ENCODE measurements at regions not wholly inside any gene's neighbourhood (a gene's known extent, or its start where the extent isn't known, plus 50 kb on each side); places are given as distances from the start of the nearest gene placed in this dataset.
"Not testable (repeated sequence)": the region's sequence is repeated elsewhere in the genome, so short reads cannot be mapped to it uniquely, and the experiment has no call there.

DNA sequence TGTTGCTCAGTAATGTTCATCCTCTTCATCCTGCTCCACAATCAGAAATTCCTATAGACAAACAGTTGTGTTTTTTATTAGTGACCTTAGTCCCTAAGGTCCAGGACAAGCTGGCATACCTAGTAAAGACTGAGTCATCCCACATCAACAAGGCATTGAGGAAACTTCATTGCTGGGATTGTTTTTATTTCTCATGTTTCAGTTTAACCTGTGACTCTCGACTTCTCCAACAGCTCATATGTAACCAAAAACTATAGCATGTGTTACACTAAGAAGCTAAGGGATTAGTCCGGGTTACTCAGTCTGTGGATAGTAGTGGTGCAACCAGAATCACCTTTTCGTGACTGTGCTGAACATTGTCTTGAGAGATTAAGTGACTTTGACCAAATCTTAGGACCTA lies 292.1 kb downstream of the RDH14 start:
- TF ChIP-seq FOSB (CRISPR knock-in tag; IDR thresholded peaks at IDR 0.05) (no peak), HOXB13 (CRISPR knock-in tag; IDR thresholded peaks at IDR 0.05; ENCODE audit: low read depth) (no peak), HDAC2 (IDR thresholded peaks at IDR 0.05) (no peak), FOSL2 (IDR thresholded peaks at IDR 0.05) (no peak), FOSL2 (CRISPR knock-in tag; IDR thresholded peaks at IDR 0.05) (0 out of 2 replicates have a peak, but pooled peaks have one; percentile 27), JUN (IDR thresholded peaks at IDR 0.05) (no peak)
- TF ChIP-seq, protein P1, sequence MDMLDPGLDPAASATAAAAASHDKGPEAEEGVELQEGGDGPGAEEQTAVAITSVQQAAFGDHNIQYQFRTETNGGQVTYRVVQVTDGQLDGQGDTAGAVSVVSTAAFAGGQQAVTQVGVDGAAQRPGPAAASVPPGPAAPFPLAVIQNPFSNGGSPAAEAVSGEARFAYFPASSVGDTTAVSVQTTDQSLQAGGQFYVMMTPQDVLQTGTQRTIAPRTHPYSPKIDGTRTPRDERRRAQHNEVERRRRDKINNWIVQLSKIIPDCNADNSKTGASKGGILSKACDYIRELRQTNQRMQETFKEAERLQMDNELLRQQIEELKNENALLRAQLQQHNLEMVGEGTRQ (IDR thresholded peaks at IDR 0.05) = no peak
- WGBS (ENCODE audit: missing lambda C conversion rate) = 17% methylated on average over 3 of the region's 3 CpGs
- no peaks in the 10 kb centered on the region for H3K9me3 ChIP-seq

DNA sequence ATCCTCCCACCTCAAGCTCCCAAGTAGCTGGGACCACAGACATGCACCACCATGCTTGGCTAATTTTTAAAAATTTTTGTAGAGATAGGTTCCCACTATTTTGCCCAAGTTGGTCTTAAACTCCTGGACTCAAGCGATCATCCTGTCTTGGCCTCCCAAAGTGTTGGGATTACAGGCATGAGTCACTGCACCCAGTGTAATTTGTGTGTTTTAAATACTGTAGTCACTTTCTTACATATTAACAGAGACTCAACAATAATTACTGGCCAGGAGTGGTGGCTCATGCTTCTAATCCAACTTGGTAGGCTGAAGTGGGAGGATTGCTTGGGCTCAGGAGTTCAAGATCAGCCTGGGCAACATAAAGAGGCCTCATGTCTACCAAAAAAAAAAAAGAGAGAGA lies 293.0 kb downstream of the RDH14 start:
- H3K9me3 ChIP-seq = no peaks in the 10 kb centered on the region
- ChIA-PET POLR2A (no interaction called here), CTCF (interaction anchor here (0.7 kb wide), 1 partner anchor 39 kb away, joined by 3 read pairs; no protein-coding TSS in a partner anchor)
- WGBS (ENCODE audit: missing lambda C conversion rate) = 29% methylated on average over 1 of the region's 1 CpG
- H3K4me3 ChIP-seq = no peak overlapping the region
- FAIRE-seq = no peak
- no peak overlapping the region for H3K4me2 ChIP-seq
- peaks cover 15% of the 10 kb centered on the region; the same call in 2 of the 3 replicates for H3K4me1 ChIP-seq
- no peak overlapping the region for H3K27ac ChIP-seq
- DNase-seq (ENCODE audit: low read depth in 1 of 2, low spot score in 1 of 2) = peak in 1 of 2 experiments; percentile 14
- ATAC-seq = no peak
- TF ChIP-seq GATA3 (IDR thresholded peaks at IDR 0.05; ENCODE audit: borderline replicate concordance) = no peak
- TF ChIP-seq CHD4 (IDR thresholded peaks at IDR 0.05; ENCODE audit: borderline replicate concordance) = no peak
- TF ChIP-seq ZSCAN20 (CRISPR knock-in tag; IDR thresholded peaks at IDR 0.05) = no peak
- TF ChIP-seq RAD21 (conservative IDR thresholded peaks at IDR 0.05 in 1 of 2, IDR thresholded peaks at IDR 0.05 in 1 of 2) = no peak
- TF ChIP-seq JUN (IDR thresholded peaks at IDR 0.05) = no peak
- no peak for TF ChIP-seq HDAC2 (IDR thresholded peaks at IDR 0.05)
- TF ChIP-seq EHF (CRISPR knock-in tag; IDR thresholded peaks at IDR 0.05) = no peak
- no peak for TF ChIP-seq EHMT2 (IDR thresholded peaks at IDR 0.05; ENCODE audit: low read depth)
- no peak for TF ChIP-seq HEYL (CRISPR knock-in tag; IDR thresholded peaks at IDR 0.05)
- no peak for TF ChIP-seq ZNF302 (CRISPR knock-in tag; IDR thresholded peaks at IDR 0.05)
- TF ChIP-seq FOXS1 (CRISPR knock-in tag; IDR thresholded peaks at IDR 0.05) = no peak
- no peak for TF ChIP-seq RFX5 (IDR thresholded peaks at IDR 0.05)
- TF ChIP-seq TFCP2L1 (CRISPR knock-in tag; IDR thresholded peaks at IDR 0.05) = no peak
- TF ChIP-seq, protein P1 (IDR thresholded peaks at IDR 0.05) = no peak
- TF ChIP-seq MAX (IDR thresholded peaks at IDR 0.05) = no peak
- TF ChIP-seq MYC (IDR thresholded peaks at IDR 0.05; ENCODE audit: borderline replicate concordance, low read length) = no peak
- TF ChIP-seq HOXA7 (CRISPR knock-in tag; IDR thresholded peaks at IDR 0.05) = no peak
- no peak for TF ChIP-seq NPAS2 (CRISPR knock-in tag; IDR thresholded peaks at IDR 0.05; ENCODE audit: borderline replicate concordance)
- TF ChIP-seq, protein P2, sequence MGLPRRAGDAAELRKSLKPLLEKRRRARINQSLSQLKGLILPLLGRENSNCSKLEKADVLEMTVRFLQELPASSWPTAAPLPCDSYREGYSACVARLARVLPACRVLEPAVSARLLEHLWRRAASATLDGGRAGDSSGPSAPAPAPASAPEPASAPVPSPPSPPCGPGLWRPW (IDR thresholded peaks at IDR 0.05) = no peak

More for the DNA sequence above, 292.1 kb downstream of the RDH14 start:
- no peak for FAIRE-seq
- CTCF ChIA-PET = interaction anchor here (0.7 kb wide), 1 partner anchor 38 kb away, joined by 3 read pairs; no protein-coding TSS in a partner anchor
- POLR2A ChIA-PET = no interaction called here
- H3K27ac ChIP-seq = no peak overlapping the region
- DNase-seq (ENCODE audit: low read depth in 1 of 2, low spot score in 1 of 2) = peak in 1 of 2 experiments; percentile 34
- H3K4me3 ChIP-seq = no peak overlapping the region
- peak overlapping the region; percentile 32 for H3K4me2 ChIP-seq
- no peak for ATAC-seq
- H3K4me1 ChIP-seq = peaks cover 21% of the 10 kb centered on the region

DNA sequence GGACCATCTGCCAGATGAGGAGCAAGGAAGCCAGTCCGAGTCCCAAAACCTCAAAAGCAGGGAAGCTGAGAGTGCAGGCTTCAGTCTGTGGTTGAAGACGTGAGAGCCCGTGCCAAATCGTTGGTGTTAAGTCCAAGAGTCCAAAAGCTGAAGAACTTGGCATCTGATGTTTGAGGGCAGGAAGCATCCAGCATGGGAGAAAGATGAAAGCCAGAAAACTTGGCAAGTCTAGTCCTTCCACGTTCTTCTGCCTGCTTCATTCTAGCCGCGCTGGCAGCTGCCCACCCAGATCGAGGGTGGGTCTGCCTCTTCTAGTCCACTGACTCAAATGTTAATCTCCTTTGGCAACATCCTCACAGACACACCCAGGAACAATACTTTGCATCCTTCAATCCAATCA lies 293.8 kb downstream of the RDH14 start:
- WGBS (ENCODE audit: missing lambda C conversion rate) = 73% methylated on average over 8 of the region's 8 CpGs
- CTCF ChIA-PET; H3K9me3 ChIP-seq; DNase-seq (ENCODE audit: low read depth in 1 of 2, low spot score in 1 of 2); H3K27ac ChIP-seq; POLR2A ChIA-PET; H3K4me3 ChIP-seq; FAIRE-seq; H3K4me2 ChIP-seq; ATAC-seq: not testable (repeated sequence)
- peaks cover 15% of the 10 kb centered on the region; the same call in 2 of the 3 replicates for H3K4me1 ChIP-seq
